ENCODE measurements at regions not wholly inside any gene's neighbourhood (a gene's known extent, or its start where the extent isn't known, plus 50 kb on each side); places are given as distances from the start of the nearest gene placed in this dataset.

- TF ChIP-seq CTCF (IDR thresholded peaks at IDR 0.05), result no peak
- TF ChIP-seq EZH2 (IDR thresholded peaks at IDR 0.05), result no peak
- no peak for TF ChIP-seq EZH2phosphoT487 (IDR thresholded peaks at IDR 0.05)
These were observed 276.9 kb downstream of the PRR16 start for GRCh38 chr5:120740989-120741388.

Data from neural progenitor cell (in vitro differentiated cells).